Breast epithelium (tissue), 3 donors: ENCODE measurements at regions not wholly inside any gene's neighbourhood (a gene's known extent, or its start where the extent isn't known, plus 50 kb on each side); places are given as distances from the start of the nearest gene placed in this dataset.

Experiments used
- POLR2A ChIP-seq: fragments of 450-650 bp; IDR thresholded peaks from one replicate; pipeline ENCODE4 v1.6.1; 2016; ENCODE audit warnings: antibody characterized with exemption, mild to moderate bottlenecking, moderate library complexity
- POLR2AphosphoS5 ChIP-seq, 3 donors: sonication (generic); formaldehyde crosslinking; IDR thresholded peaks; one replicate each; pipeline ENCODE4 v1.6.1; 2017; ENCODE audit warnings: antibody characterized with exemption in 3 of 3
- TF ChIP-seq, protein P1 (sequence below), 3 donors: fragments of 450-650 bp; IDR thresholded peaks; one replicate each; pipeline ENCODE4 v1.5.1; 2016 to 2017; ENCODE audit warnings: antibody characterized with exemption in 3 of 3, mild to moderate bottlenecking in 3 of 3, moderate library complexity in 3 of 3

- TF ChIP-seq, protein P1, sequence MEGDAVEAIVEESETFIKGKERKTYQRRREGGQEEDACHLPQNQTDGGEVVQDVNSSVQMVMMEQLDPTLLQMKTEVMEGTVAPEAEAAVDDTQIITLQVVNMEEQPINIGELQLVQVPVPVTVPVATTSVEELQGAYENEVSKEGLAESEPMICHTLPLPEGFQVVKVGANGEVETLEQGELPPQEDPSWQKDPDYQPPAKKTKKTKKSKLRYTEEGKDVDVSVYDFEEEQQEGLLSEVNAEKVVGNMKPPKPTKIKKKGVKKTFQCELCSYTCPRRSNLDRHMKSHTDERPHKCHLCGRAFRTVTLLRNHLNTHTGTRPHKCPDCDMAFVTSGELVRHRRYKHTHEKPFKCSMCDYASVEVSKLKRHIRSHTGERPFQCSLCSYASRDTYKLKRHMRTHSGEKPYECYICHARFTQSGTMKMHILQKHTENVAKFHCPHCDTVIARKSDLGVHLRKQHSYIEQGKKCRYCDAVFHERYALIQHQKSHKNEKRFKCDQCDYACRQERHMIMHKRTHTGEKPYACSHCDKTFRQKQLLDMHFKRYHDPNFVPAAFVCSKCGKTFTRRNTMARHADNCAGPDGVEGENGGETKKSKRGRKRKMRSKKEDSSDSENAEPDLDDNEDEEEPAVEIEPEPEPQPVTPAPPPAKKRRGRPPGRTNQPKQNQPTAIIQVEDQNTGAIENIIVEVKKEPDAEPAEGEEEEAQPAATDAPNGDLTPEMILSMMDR (IDR thresholded peaks at IDR 0.05), result no peak
- TF ChIP-seq POLR2AphosphoS5 (IDR thresholded peaks at IDR 0.05) (no peak), POLR2A (no peak)
These were observed 153.9 kb downstream of the RNASET2 start for GRCh38 chr6:166802401-166802800.
